ENCODE measurements at regions not wholly inside any gene's neighbourhood (a gene's known extent, or its start where the extent isn't known, plus 50 kb on each side); places are given as distances from the start of the nearest gene placed in this dataset.

DNA sequence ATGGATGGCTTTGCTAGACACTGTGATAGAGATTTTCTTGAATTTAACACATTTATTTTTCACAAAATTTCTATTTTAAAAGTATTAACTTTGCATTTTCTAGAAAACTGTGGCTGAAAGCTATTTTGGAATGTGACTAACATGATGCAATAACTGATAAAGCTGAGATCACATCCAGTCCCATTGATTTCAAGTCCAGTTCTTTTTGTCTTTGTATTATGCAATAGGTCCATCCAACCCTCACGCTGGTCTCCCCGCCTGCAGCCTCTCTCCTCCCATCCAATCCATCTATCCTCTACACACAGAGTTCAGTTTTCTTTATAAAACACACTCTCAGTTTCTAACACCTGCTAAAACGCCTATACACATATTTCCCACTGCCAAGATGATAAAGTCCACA lies 178.8 kb downstream of the CNTN3 start:
- TF ChIP-seq CTCF (conservative IDR thresholded peaks at IDR 0.05 in 1 of 2, IDR thresholded peaks at IDR 0.05 in 1 of 2; ENCODE audit: extremely low read depth in 1 of 2, insufficient read depth in 1 of 2, low read depth in 1 of 2, low read length in 2 of 2) (no peak), EZH2 (IDR thresholded peaks at IDR 0.05; ENCODE audit: borderline replicate concordance, low read length) (no peak)
